H9 (cell line): ENCODE measurements at regions not wholly inside any gene's neighbourhood (a gene's known extent, or its start where the extent isn't known, plus 50 kb on each side); places are given as distances from the start of the nearest gene placed in this dataset.

Source experiments
- DNase-seq: peaks from one replicate; pipeline ENCODE4 v3.0.0-alpha.2; 2017
- H2AFZ ChIP-seq: one replicate; pipeline ENCODE4 v1.6.1; 2013; ENCODE audit warnings: mild to moderate bottlenecking, low read length, control low read depth, moderate library complexity
- H2AK5ac ChIP-seq: 2 replicates; pipeline ENCODE4 v1.6.1; 2013; ENCODE audit warnings: low read length, control low read depth, mixed read lengths; ENCODE audit not compliant: insufficient read length
- H2BK120ac ChIP-seq: one replicate; pipeline ENCODE4 v1.6.1; 2013; ENCODE audit warnings: low read depth, mild to moderate bottlenecking, low read length, control low read depth, inconsistent platforms; ENCODE audit not compliant: poor library complexity, severe bottlenecking
- H2BK12ac ChIP-seq: 2 replicates; pipeline ENCODE4 v1.6.1; 2013; ENCODE audit warnings: low read length, control low read depth, mixed read lengths, low read depth; ENCODE audit not compliant: insufficient read length
- H2BK15ac ChIP-seq: 2 replicates; pipeline ENCODE4 v1.6.1; 2013; ENCODE audit warnings: low read depth, low read length, control low read depth
- H2BK20ac ChIP-seq: one replicate; pipeline ENCODE4 v1.6.1; 2013; ENCODE audit warnings: low read depth, mild to moderate bottlenecking, low read length, control low read depth, inconsistent platforms; ENCODE audit not compliant: poor library complexity, severe bottlenecking
- H2BK5ac ChIP-seq: 2 replicates; pipeline ENCODE4 v1.6.1; 2013; ENCODE audit warnings: low read length, control low read depth, mixed read lengths; ENCODE audit not compliant: insufficient read length
- H3K14ac ChIP-seq: 2 replicates; pipeline ENCODE4 v1.6.1; 2013; ENCODE audit warnings: low read length, control low read depth; ENCODE audit not compliant: insufficient read depth
- H3K18ac ChIP-seq: 2 replicates; pipeline ENCODE4 v1.6.1; 2013; ENCODE audit warnings: low read depth, mild to moderate bottlenecking, mixed read lengths, low read length, control low read depth; ENCODE audit not compliant: insufficient read length
- H3K23ac ChIP-seq: 2 replicates; pipeline ENCODE4 v1.6.1; 2013; ENCODE audit warnings: low read length, control low read depth, mixed read lengths, low read depth; ENCODE audit not compliant: insufficient read length
- H3K23me2 ChIP-seq: 2 replicates; pipeline ENCODE4 v1.6.1; 2013; ENCODE audit warnings: low read depth, mild to moderate bottlenecking, mixed read lengths, low read length, control low read depth; ENCODE audit not compliant: insufficient read length, poor library complexity, severe bottlenecking
- H3K27ac ChIP-seq: 2 replicates; pipeline ENCODE4 v1.5.1; 2013; ENCODE audit warnings: low read length, control low read depth, mixed read lengths, low read depth; ENCODE audit not compliant: insufficient read length
- H3K27me3 ChIP-seq: 2 replicates; pipeline ENCODE4 v1.6.1; 2013; ENCODE audit warnings: low read length, control low read depth, inconsistent platforms; ENCODE audit not compliant: insufficient read depth
- H3K4ac ChIP-seq: 2 replicates; pipeline ENCODE4 v1.6.1; 2013; ENCODE audit warnings: low read depth, mild to moderate bottlenecking, control low read depth, inconsistent platforms, low read length, moderate library complexity
- H3K4me1 ChIP-seq: 2 replicates; pipeline ENCODE4 v1.6.1; 2013; ENCODE audit warnings: low read length, control low read depth, inconsistent platforms; ENCODE audit not compliant: insufficient read depth
- H3K4me2 ChIP-seq: 2 replicates; pipeline ENCODE4 v1.6.1; 2013; ENCODE audit warnings: low read length, control low read depth, mixed read lengths; ENCODE audit not compliant: insufficient read length, insufficient read depth
- H3K56ac ChIP-seq: 2 replicates; pipeline ENCODE4 v1.6.1; 2013; ENCODE audit warnings: low read depth, mild to moderate bottlenecking, mixed read lengths, low read length, control low read depth; ENCODE audit not compliant: insufficient read length
- H3K79me1 ChIP-seq: 2 replicates; pipeline ENCODE4 v1.6.1; 2013; ENCODE audit warnings: low read depth, mild to moderate bottlenecking, moderate library complexity, low read length, control low read depth, inconsistent platforms; ENCODE audit not compliant: insufficient read depth, poor library complexity, severe bottlenecking
- H3K79me2 ChIP-seq: 2 replicates; pipeline ENCODE4 v1.6.1; 2013; ENCODE audit warnings: low read length, control low read depth, inconsistent platforms; ENCODE audit not compliant: insufficient read depth
- H3K9ac ChIP-seq: 2 replicates; pipeline ENCODE4 v1.6.1; 2013; ENCODE audit warnings: low read length, control low read depth, mixed read lengths; ENCODE audit not compliant: insufficient read length; ENCODE audit errors: extremely low read depth
- H3K9me3 ChIP-seq: one replicate; pipeline ENCODE4 v1.6.1; 2013; ENCODE audit warnings: low read depth, low read length, inconsistent platforms; ENCODE audit not compliant: control insufficient read depth
- H3T11ph ChIP-seq: one replicate; pipeline ENCODE4 v1.6.1; 2013; ENCODE audit warnings: mild to moderate bottlenecking, low read length, control low read depth, inconsistent platforms
- H4K20me1 ChIP-seq: one replicate; pipeline ENCODE4 v1.6.1; 2013; ENCODE audit not compliant: control insufficient read depth, insufficient read length, insufficient read depth
- H4K5ac ChIP-seq: 2 replicates; pipeline ENCODE4 v1.6.1; 2013; ENCODE audit warnings: low read depth, mild to moderate bottlenecking, mixed read lengths, low read length, control low read depth; ENCODE audit not compliant: insufficient read length
- H4K8ac ChIP-seq: replicated peaks from 2 replicates; pipeline ENCODE4 v1.6.1; 2013; ENCODE audit warnings: low read length, control low read depth, mixed read lengths, low read depth; ENCODE audit not compliant: insufficient read length
- H4K91ac ChIP-seq: 2 replicates; pipeline ENCODE4 v1.6.1; 2013; ENCODE audit warnings: low read depth, mild to moderate bottlenecking, moderate library complexity, mixed read lengths, low read length, control low read depth; ENCODE audit not compliant: insufficient read length
- H3K27ac Mint-ChIP-seq, 3 experiments: 2 replicates in 2 of 3; 3 replicates in 1 of 3; pipeline ENCODE4 v1.8.0; 2020 to 2021; ENCODE audit warnings: mixed read lengths in 3 of 3, mild to moderate bottlenecking in 1 of 3, moderate library complexity in 1 of 3
- H3K27me3 Mint-ChIP-seq: 2 replicates; pipeline ENCODE4 v1.8.0; 2021; ENCODE audit warnings: low read depth, mild to moderate bottlenecking, moderate library complexity, mixed read lengths
- H3K36me3 Mint-ChIP-seq, 3 experiments: 2 replicates in 2 of 3; 3 replicates in 1 of 3; pipeline ENCODE4 v1.8.0; 2020 to 2021; ENCODE audit warnings: low read depth in 3 of 3, mixed read lengths in 3 of 3; ENCODE audit not compliant: insufficient read depth in 1 of 3
- H3K4me1 Mint-ChIP-seq, 2 experiments: 2 replicates each; pipeline ENCODE4 v1.8.0; 2020; ENCODE audit warnings: mixed read lengths in 2 of 2
- H3K4me3 Mint-ChIP-seq, 2 experiments: 2 replicates in 1 of 2; 3 replicates in 1 of 2; pipeline ENCODE4 v1.8.0; 2020 to 2021; ENCODE audit warnings: mild to moderate bottlenecking in 2 of 2, mixed read lengths in 2 of 2, moderate library complexity in 1 of 2
- H3K9me3 Mint-ChIP-seq, 2 experiments: 2 replicates in 1 of 2; 3 replicates in 1 of 2; pipeline ENCODE4 v1.8.0; 2020; ENCODE audit warnings: mild to moderate bottlenecking in 2 of 2, mixed read lengths in 2 of 2, moderate library complexity in 1 of 2
- WGBS: extraction: QIAGEN DNeasy Blood & Tissue Kit; methylation state at CpG from one replicate; pipeline ENCODE4 v1.1.7; 2013; ENCODE audit warnings: missing lambda C conversion rate, low lambda C conversion rate, mixed read lengths; ENCODE audit not compliant: insufficient read length; ENCODE audit errors: extremely low coverage; 5-methylcytosine and 5-hydroxymethylcytosine counted together
- TF ChIP-seq, protein P1 (sequence below): fragments of 200-600 bp; sonication (generic); conservative IDR thresholded peaks from 3 replicates; pipeline ENCODE4 v1.8.0; 2021; ENCODE audit warnings: antibody characterized with exemption, mild to moderate bottlenecking

DNA sequence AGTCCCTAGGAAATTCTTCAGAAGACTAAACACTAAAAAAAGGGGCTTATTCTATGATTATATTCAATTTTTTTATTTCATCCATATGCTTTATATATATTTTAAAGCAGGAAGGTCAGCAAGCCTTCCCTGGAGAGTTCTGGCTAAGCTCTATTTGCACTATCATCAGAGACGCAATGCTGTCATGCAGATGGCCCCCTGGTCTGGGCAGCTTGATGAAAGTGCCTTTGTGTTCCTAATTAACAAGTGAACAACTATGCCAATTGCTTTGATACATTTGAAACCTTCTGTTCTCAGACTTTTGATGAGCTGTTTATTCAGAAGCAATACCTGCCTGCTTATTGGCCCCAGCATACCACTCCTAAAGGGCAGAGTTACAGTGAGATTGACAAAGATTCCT lies 1344.6 kb downstream of the OLFM4 start:
- H3K9ac ChIP-seq = no peak overlapping the region
- Mint-ChIP-seq H3K27ac (peak overlapping the region in 2 of 3 experiments; percentile 20 to 88; a peak in 3 of 7 replicates), H3K36me3 (peaks cover 10 to 18% (median 14%) of the 10 kb centered on the region in 3 experiments; a peak in 6 of 7 replicates), H3K4me1 (peaks cover 45 to 48% of the 10 kb centered on the region in 2 experiments), H3K4me3 (no peak overlapping the region; a peak in 1 of 5 replicates), H3K27me3 (no peaks in the 10 kb centered on the region), H3K9me3 (peaks cover 14 to 15% of the 10 kb centered on the region in 2 experiments)
- no peak overlapping the region for H3K14ac ChIP-seq
- H3K27me3 ChIP-seq = no peaks in the 10 kb centered on the region
- no peak overlapping the region for H2BK5ac ChIP-seq
- TF ChIP-seq, protein P1, sequence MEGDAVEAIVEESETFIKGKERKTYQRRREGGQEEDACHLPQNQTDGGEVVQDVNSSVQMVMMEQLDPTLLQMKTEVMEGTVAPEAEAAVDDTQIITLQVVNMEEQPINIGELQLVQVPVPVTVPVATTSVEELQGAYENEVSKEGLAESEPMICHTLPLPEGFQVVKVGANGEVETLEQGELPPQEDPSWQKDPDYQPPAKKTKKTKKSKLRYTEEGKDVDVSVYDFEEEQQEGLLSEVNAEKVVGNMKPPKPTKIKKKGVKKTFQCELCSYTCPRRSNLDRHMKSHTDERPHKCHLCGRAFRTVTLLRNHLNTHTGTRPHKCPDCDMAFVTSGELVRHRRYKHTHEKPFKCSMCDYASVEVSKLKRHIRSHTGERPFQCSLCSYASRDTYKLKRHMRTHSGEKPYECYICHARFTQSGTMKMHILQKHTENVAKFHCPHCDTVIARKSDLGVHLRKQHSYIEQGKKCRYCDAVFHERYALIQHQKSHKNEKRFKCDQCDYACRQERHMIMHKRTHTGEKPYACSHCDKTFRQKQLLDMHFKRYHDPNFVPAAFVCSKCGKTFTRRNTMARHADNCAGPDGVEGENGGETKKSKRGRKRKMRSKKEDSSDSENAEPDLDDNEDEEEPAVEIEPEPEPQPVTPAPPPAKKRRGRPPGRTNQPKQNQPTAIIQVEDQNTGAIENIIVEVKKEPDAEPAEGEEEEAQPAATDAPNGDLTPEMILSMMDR = no peak
- no peak overlapping the region for H3K18ac ChIP-seq
- no CpG with 5 or more reads among the region's 1 CpG for WGBS
- no peak overlapping the region for H3K27ac ChIP-seq
- no peak overlapping the region for H2BK12ac ChIP-seq
- no peaks in the 10 kb centered on the region for H3K9me3 ChIP-seq
- no peaks in the 10 kb centered on the region for H3K79me1 ChIP-seq
- no peak overlapping the region for H2AK5ac ChIP-seq
- DNase-seq = peak; percentile 52
- H3K4me2 ChIP-seq = peak overlapping the region; percentile 19
- no peaks in the 10 kb centered on the region for H3K79me2 ChIP-seq
- H2BK20ac ChIP-seq = no peak overlapping the region
- no peak overlapping the region for H4K8ac ChIP-seq
- H2BK15ac ChIP-seq = no peak overlapping the region
- H2BK120ac ChIP-seq = no peak overlapping the region
- H3K4ac ChIP-seq = no peak overlapping the region
- H3K56ac ChIP-seq = no peak overlapping the region
- no peak overlapping the region for H4K91ac ChIP-seq
- H4K5ac ChIP-seq = no peak overlapping the region
- no peak overlapping the region for H3T11ph ChIP-seq
- no peak overlapping the region for H3K23ac ChIP-seq
- H3K23me2 ChIP-seq = no peaks in the 10 kb centered on the region
- peaks cover 8% of the 10 kb centered on the region for H3K4me1 ChIP-seq
- no peak overlapping the region for H2AFZ ChIP-seq
- H4K20me1 ChIP-seq = no peaks in the 10 kb centered on the region
